HepG2 (cell line): ENCODE measurements at regions not wholly inside any gene's neighbourhood (a gene's known extent, or its start where the extent isn't known, plus 50 kb on each side); places are given as distances from the start of the nearest gene placed in this dataset.

Experiments
- ATAC-seq: fragments of 200-7000 bp; cut with Tn5 transposase; 3 replicates; pipeline ENCODE4 v1.9.1; 2020; ENCODE audit warnings: mild to moderate bottlenecking, moderate library complexity
- BruUV-seq: library from RNA; stranded (reverse); fragments of 400-500 nt; replicated peaks from 2 replicates; lab custom pipeline; 2021; lab: Mats Ljungman, UMichigan
- CTCF ChIA-PET: fragments of 300-600 bp; formaldehyde crosslinking; extraction: SDS; loops from one replicate; lab custom pipeline; 2021; ENCODE audit warnings: low total read pairs, inconsistent platforms, low intra/inter-chr PET ratio; lab: Yijun Ruan, JAX
- POLR2A ChIA-PET: fragments of 350-600 bp; sonication (Branson Sonifier 250); formaldehyde crosslinking; loops from one replicate; lab custom pipeline; 2020; ENCODE audit warnings: antibody characterized with exemption, inconsistent platforms; lab: Yijun Ruan, JAX
- DNase-seq: peaks from one replicate; pipeline ENCODE4 v3.0.0-alpha.2; 2015; ENCODE audit warnings: low spot score
- FAIRE-seq: peaks from 3 replicates; lab custom pipeline; 2011; peaks lifted over from hg19 to GRCh38; lab: Jason Lieb, UNC
- H2AFZ ChIP-seq: one replicate; pipeline ENCODE4 v1.6.1; 2011; ENCODE audit warnings: low read length, inconsistent platforms
- H3K27ac ChIP-seq: fragments of 300-600 bp; 3 replicates; pipeline ENCODE4 v1.8.0; 2011; ENCODE audit warnings: mixed run types, mild to moderate bottlenecking, mixed read lengths, low read length, inconsistent platforms; ENCODE audit not compliant: insufficient read depth; ENCODE audit errors: extremely low read length
- H3K27me3 ChIP-seq, 2 experiments: fragments of 200-600 bp in 1 of 2; 2 replicates in 1 of 2; 3 replicates in 1 of 2; pipeline versions ENCODE4 v1.6.0 to v1.8.0; 2011; ENCODE audit warnings: low read length in 2 of 2, mild to moderate bottlenecking in 2 of 2, moderate library complexity in 2 of 2, inconsistent platforms in 1 of 2; ENCODE audit not compliant: insufficient read depth in 2 of 2, control insufficient read depth in 1 of 2
- H3K36me3 ChIP-seq, 2 experiments: fragments of 200-600 bp in 1 of 2; replicated peaks in 1 of 2; 2 replicates in 1 of 2; 3 replicates in 1 of 2; pipeline versions ENCODE4 v1.5.1 to v1.8.0; 2011; ENCODE audit warnings: low read length in 2 of 2, inconsistent platforms in 1 of 2; ENCODE audit not compliant: insufficient read depth in 2 of 2, control insufficient read depth in 1 of 2
- H3K4me1 ChIP-seq: 2 replicates; pipeline ENCODE4 v1.5.1; 2012; ENCODE audit warnings: low read length, inconsistent platforms; ENCODE audit not compliant: insufficient read depth
- H3K4me2 ChIP-seq: 2 replicates; pipeline ENCODE4 v1.6.0; 2011; ENCODE audit warnings: low read depth, low read length, inconsistent platforms
- H3K4me3 ChIP-seq, 3 experiments: fragments of 200-600 bp in 1 of 3; sonication (generic), shearing (Covaris generic) in 1 of 3; replicated peaks in 1 of 3; 2 replicates each; pipeline ENCODE4 v1.5.1; 2011 to 2016; ENCODE audit warnings: low read length in 3 of 3, inconsistent platforms in 2 of 3, low read depth in 2 of 3, mild to moderate bottlenecking in 2 of 3, control low read depth in 1 of 3, mixed read lengths in 1 of 3; ENCODE audit not compliant: insufficient read depth in 1 of 3
- H3K79me2 ChIP-seq: one replicate; pipeline ENCODE4 v1.6.1; 2011; ENCODE audit warnings: low read length, inconsistent platforms; ENCODE audit not compliant: insufficient read depth
- H3K9ac ChIP-seq: 2 replicates; pipeline ENCODE4 v1.6.0; 2011; ENCODE audit warnings: mild to moderate bottlenecking, low read depth, low read length, inconsistent platforms; ENCODE audit not compliant: insufficient read depth
- H3K9me3 ChIP-seq: 2 replicates; pipeline ENCODE4 v1.5.1; 2012; ENCODE audit warnings: mild to moderate bottlenecking, low read length
- H4K20me1 ChIP-seq: 2 replicates; pipeline ENCODE4 v1.6.0; 2011; ENCODE audit warnings: inconsistent platforms, mild to moderate bottlenecking, low read length, moderate library complexity; ENCODE audit not compliant: insufficient read depth
- ELF4 ChIP-seq: sonication (generic); formaldehyde crosslinking; IDR thresholded peaks from 2 replicates; pipeline ENCODE4 v1.5.0; 2020; ENCODE audit warnings: missing genetic modification reagents, mild to moderate bottlenecking, moderate library complexity, borderline replicate concordance
- HOXA7 ChIP-seq: sonication (generic); formaldehyde crosslinking; IDR thresholded peaks from 2 replicates; pipeline ENCODE4 v1.8.1; 2022; ENCODE audit warnings: mild to moderate bottlenecking, missing genetic modification reagents, moderate library complexity
- MAFK ChIP-seq, 2 experiments: IDR thresholded peaks in 1 of 2; conservative IDR thresholded peaks in 1 of 2; 2 replicates each; pipeline ENCODE4 v1.6.1; 2011; ENCODE audit warnings: improper control_type of control experiment in 2 of 2, low read length in 2 of 2
- MIER2 ChIP-seq: IDR thresholded peaks from 2 replicates; pipeline ENCODE4 v1.6.1; 2016; ENCODE audit warnings: missing biosample characterization, missing genetic modification reagents
- NAIF1 ChIP-seq: sonication (generic); formaldehyde crosslinking; IDR thresholded peaks from 2 replicates; pipeline ENCODE4 v1.5.0; 2020; ENCODE audit warnings: mild to moderate bottlenecking, missing genetic modification reagents, borderline replicate concordance
- RFXANK ChIP-seq: IDR thresholded peaks from 2 replicates; pipeline ENCODE4 v1.6.1; 2016
- ZKSCAN1 ChIP-seq: fragments of 150-350 bp; IDR thresholded peaks from 2 replicates; pipeline ENCODE4 v1.6.1; 2014; ENCODE audit warnings: low read length
- ZNF34 ChIP-seq: sonication (generic); formaldehyde crosslinking; IDR thresholded peaks from 2 replicates; pipeline ENCODE4 v1.4.0; 2020; ENCODE audit warnings: mild to moderate bottlenecking, missing genetic modification reagents, borderline replicate concordance
- ZNF724P ChIP-seq: sonication (generic); formaldehyde crosslinking; IDR thresholded peaks from 2 replicates; pipeline ENCODE4 v1.8.0; 2022; ENCODE audit warnings: missing genetic modification reagents, borderline replicate concordance
- ZNF776 ChIP-seq: sonication (generic); formaldehyde crosslinking; IDR thresholded peaks from 2 replicates; pipeline ENCODE4 v1.4.0; 2020; ENCODE audit warnings: mild to moderate bottlenecking, missing genetic modification reagents
- WGBS: methylation state at CpG from one replicate; pipeline ENCODE4 v1.1.6; 2017; ENCODE audit warnings: low lambda C conversion rate; 5-methylcytosine and 5-hydroxymethylcytosine counted together
- in situ Hi-C: cut with HindIII; loops from 2 replicates; pipeline ENCODE4 v1.10.0; 2017; ENCODE audit warnings: low pct_unique_long_range_greater_than_20kb; ENCODE audit not compliant: extremely low pct_ligation_motif_present
- intact Hi-C: fragments of 100-400 bp; cut with micrococcal nuclease; formaldehyde crosslinking; loops from one replicate; pipeline ENCODE4 v1.10.0; 2022; ENCODE audit not compliant: unreplicated experiment
- TF ChIP-seq, protein P1 (sequence below): sonication (generic); formaldehyde crosslinking; IDR thresholded peaks from 2 replicates; pipeline ENCODE4 v1.4.0; 2020; ENCODE audit warnings: mild to moderate bottlenecking, low read depth, missing genetic modification reagents
- TF ChIP-seq, protein P2 (sequence below): sonication (generic); formaldehyde crosslinking; IDR thresholded peaks from 2 replicates; pipeline ENCODE4 v1.5.1; 2020; ENCODE audit warnings: mild to moderate bottlenecking, missing genetic modification reagents, moderate library complexity
- TF ChIP-seq, protein P3 (sequence below), 2 experiments: IDR thresholded peaks; 2 replicates each; pipeline ENCODE4 v1.6.1; 2011 to 2012; ENCODE audit warnings: low read length in 2 of 2, borderline replicate concordance in 1 of 2, low read depth in 1 of 2, mild to moderate bottlenecking in 1 of 2, moderate library complexity in 1 of 2

- TF ChIP-seq, protein P1, sequence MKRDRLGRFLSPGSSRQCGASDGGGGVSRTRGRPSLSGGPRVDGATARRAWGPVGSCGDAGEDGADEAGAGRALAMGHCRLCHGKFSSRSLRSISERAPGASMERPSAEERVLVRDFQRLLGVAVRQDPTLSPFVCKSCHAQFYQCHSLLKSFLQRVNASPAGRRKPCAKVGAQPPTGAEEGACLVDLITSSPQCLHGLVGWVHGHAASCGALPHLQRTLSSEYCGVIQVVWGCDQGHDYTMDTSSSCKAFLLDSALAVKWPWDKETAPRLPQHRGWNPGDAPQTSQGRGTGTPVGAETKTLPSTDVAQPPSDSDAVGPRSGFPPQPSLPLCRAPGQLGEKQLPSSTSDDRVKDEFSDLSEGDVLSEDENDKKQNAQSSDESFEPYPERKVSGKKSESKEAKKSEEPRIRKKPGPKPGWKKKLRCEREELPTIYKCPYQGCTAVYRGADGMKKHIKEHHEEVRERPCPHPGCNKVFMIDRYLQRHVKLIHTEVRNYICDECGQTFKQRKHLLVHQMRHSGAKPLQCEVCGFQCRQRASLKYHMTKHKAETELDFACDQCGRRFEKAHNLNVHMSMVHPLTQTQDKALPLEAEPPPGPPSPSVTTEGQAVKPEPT (CRISPR knock-in tag) = no peak
- no peak for TF ChIP-seq HOXA7 (CRISPR knock-in tag)
- no peak for TF ChIP-seq ZNF776
These were observed 98.5 kb upstream of the DISP3 start (continued) for GRCh38 chr1:11380500-11380899.

GRCh38 chr1:11383553-11384169 lies 95.3 kb upstream of the DISP3 start:
- no peak for ATAC-seq
- H3K27me3 ChIP-seq = peaks cover 0 to 60% of the 10 kb centered on the region in 2 experiments; a peak in 4 of 5 replicates
- ChIA-PET POLR2A (no interaction called here), CTCF (no interaction called here)
- no peak for FAIRE-seq
- H3K27ac ChIP-seq = no peak overlapping the region
- no peak overlapping the region for H2AFZ ChIP-seq
- peaks cover 3% of the 10 kb centered on the region; the same call in 1 of the 2 replicates for H3K4me1 ChIP-seq
- no peak overlapping the region for H3K4me2 ChIP-seq
- intact Hi-C loops (no loop called here), in situ Hi-C loops (no loop called here)
- WGBS = 13% methylated on average over 10 of the region's 10 CpGs
- no peaks in the 10 kb centered on the region for H3K36me3 ChIP-seq
- H3K9me3 ChIP-seq = no peaks in the 10 kb centered on the region
- BruUV-seq = no TSS peak
- no peak for DNase-seq
- H4K20me1 ChIP-seq = no peaks in the 10 kb centered on the region
- H3K79me2 ChIP-seq = no peaks in the 10 kb centered on the region
- H3K9ac ChIP-seq = no peak overlapping the region
- no peak overlapping the region for H3K4me3 ChIP-seq
- no peak for TF ChIP-seq ELF4 (CRISPR knock-in tag)
- TF ChIP-seq ZNF34 (CRISPR knock-in tag) = no peak
- no peak for TF ChIP-seq RFXANK
- TF ChIP-seq, protein P2, sequence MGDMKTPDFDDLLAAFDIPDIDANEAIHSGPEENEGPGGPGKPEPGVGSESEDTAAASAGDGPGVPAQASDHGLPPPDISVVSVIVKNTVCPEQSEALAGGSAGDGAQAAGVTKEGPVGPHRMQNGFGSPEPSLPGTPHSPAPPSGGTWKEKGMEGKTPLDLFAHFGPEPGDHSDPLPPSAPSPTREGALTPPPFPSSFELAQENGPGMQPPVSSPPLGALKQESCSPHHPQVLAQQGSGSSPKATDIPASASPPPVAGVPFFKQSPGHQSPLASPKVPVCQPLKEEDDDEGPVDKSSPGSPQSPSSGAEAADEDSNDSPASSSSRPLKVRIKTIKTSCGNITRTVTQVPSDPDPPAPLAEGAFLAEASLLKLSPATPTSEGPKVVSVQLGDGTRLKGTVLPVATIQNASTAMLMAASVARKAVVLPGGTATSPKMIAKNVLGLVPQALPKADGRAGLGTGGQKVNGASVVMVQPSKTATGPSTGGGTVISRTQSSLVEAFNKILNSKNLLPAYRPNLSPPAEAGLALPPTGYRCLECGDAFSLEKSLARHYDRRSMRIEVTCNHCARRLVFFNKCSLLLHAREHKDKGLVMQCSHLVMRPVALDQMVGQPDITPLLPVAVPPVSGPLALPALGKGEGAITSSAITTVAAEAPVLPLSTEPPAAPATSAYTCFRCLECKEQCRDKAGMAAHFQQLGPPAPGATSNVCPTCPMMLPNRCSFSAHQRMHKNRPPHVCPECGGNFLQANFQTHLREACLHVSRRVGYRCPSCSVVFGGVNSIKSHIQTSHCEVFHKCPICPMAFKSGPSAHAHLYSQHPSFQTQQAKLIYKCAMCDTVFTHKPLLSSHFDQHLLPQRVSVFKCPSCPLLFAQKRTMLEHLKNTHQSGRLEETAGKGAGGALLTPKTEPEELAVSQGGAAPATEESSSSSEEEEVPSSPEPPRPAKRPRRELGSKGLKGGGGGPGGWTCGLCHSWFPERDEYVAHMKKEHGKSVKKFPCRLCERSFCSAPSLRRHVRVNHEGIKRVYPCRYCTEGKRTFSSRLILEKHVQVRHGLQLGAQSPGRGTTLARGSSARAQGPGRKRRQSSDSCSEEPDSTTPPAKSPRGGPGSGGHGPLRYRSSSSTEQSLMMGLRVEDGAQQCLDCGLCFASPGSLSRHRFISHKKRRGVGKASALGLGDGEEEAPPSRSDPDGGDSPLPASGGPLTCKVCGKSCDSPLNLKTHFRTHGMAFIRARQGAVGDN (CRISPR knock-in tag) = no peak
- no peak for TF ChIP-seq NAIF1 (CRISPR knock-in tag)
- no peak for TF ChIP-seq MIER2 (CRISPR knock-in tag)
- no peak for TF ChIP-seq MAFK (conservative IDR thresholded peaks at IDR 0.05 in 1 of 2, IDR thresholded peaks at IDR 0.05 in 1 of 2; ENCODE audit: low read length in 2 of 2)
- TF ChIP-seq ZNF724P (CRISPR knock-in tag) = no peak
- no peak for TF ChIP-seq ZKSCAN1
- TF ChIP-seq, protein P3, sequence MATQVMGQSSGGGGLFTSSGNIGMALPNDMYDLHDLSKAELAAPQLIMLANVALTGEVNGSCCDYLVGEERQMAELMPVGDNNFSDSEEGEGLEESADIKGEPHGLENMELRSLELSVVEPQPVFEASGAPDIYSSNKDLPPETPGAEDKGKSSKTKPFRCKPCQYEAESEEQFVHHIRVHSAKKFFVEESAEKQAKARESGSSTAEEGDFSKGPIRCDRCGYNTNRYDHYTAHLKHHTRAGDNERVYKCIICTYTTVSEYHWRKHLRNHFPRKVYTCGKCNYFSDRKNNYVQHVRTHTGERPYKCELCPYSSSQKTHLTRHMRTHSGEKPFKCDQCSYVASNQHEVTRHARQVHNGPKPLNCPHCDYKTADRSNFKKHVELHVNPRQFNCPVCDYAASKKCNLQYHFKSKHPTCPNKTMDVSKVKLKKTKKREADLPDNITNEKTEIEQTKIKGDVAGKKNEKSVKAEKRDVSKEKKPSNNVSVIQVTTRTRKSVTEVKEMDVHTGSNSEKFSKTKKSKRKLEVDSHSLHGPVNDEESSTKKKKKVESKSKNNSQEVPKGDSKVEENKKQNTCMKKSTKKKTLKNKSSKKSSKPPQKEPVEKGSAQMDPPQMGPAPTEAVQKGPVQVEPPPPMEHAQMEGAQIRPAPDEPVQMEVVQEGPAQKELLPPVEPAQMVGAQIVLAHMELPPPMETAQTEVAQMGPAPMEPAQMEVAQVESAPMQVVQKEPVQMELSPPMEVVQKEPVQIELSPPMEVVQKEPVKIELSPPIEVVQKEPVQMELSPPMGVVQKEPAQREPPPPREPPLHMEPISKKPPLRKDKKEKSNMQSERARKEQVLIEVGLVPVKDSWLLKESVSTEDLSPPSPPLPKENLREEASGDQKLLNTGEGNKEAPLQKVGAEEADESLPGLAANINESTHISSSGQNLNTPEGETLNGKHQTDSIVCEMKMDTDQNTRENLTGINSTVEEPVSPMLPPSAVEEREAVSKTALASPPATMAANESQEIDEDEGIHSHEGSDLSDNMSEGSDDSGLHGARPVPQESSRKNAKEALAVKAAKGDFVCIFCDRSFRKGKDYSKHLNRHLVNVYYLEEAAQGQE (IDR thresholded peaks at IDR 0.05; ENCODE audit: borderline replicate concordance in 1 of 2, low read depth in 1 of 2, low read length in 2 of 2) = no peak
